T-helper 17 cell (primary cell): ENCODE measurements at regions not wholly inside any gene's neighbourhood (a gene's known extent, or its start where the extent isn't known, plus 50 kb on each side); places are given as distances from the start of the nearest gene placed in this dataset.

Experiments used
- ATAC-seq: fragments of 150-1000 bp; cut with Tn5 transposase; 2 replicates; pipeline ENCODE4 v1.10.0; 2021; ENCODE audit warnings: mild to moderate bottlenecking, moderate library complexity
- DNase-seq, 3 donors: peaks; one replicate each; pipeline versions ENCODE4 v3.0.0 to v3.0.0-alpha.2; 2020 to 2021
- H3K9me3 ChIP-seq: one replicate; pipeline ENCODE4 v1.7.0; 2013; ENCODE audit warnings: low read length, mild to moderate bottlenecking; ENCODE audit not compliant: control insufficient read depth, poor library complexity, severe bottlenecking
- H3K27ac Mint-ChIP-seq: one replicate; pipeline ENCODE4 v1.8.0; 2022; ENCODE audit warnings: mild to moderate bottlenecking, moderate library complexity, mixed read lengths
- H3K27me3 Mint-ChIP-seq: one replicate; pipeline ENCODE4 v1.8.0; 2022; ENCODE audit warnings: mixed read lengths
- H3K36me3 Mint-ChIP-seq: one replicate; pipeline ENCODE4 v1.8.0; 2022; ENCODE audit warnings: low read depth, mixed read lengths
- H3K4me1 Mint-ChIP-seq: one replicate; pipeline ENCODE4 v1.8.0; 2022; ENCODE audit warnings: mild to moderate bottlenecking, mixed read lengths
- H3K4me3 Mint-ChIP-seq: one replicate; pipeline ENCODE4 v1.8.0; 2022; ENCODE audit warnings: mild to moderate bottlenecking, moderate library complexity, mixed read lengths

GRCh38 chr4:128513664-128514484, 226.3 kb upstream of the PGRMC2 start:
- H3K9me3 ChIP-seq = no peaks in the 10 kb centered on the region
- DNase-seq (no peak), ATAC-seq (peak; percentile 27)
- Mint-ChIP-seq H3K27ac (peak overlapping the region; percentile 73), H3K4me1 (peaks cover 8% of the 10 kb centered on the region), H3K27me3 (peaks cover 4% of the 10 kb centered on the region), H3K36me3 (peaks cover 2% of the 10 kb centered on the region), H3K4me3 (peak overlapping the region; percentile 75)

- H3K9me3 ChIP-seq = no peaks in the 10 kb centered on the region
- no peak overlapping the region for H3K4me3 Mint-ChIP-seq
- ATAC-seq (no peak), DNase-seq (no peak)
- H3K27ac Mint-ChIP-seq = no peak overlapping the region
- H3K4me1 Mint-ChIP-seq = peaks cover 8% of the 10 kb centered on the region
- peaks cover 2% of the 10 kb centered on the region for H3K36me3 Mint-ChIP-seq
- H3K27me3 Mint-ChIP-seq = peaks cover 4% of the 10 kb centered on the region
These were observed 225.2 kb upstream of the PGRMC2 start for GRCh38 chr4:128512767-128513322.

- Mint-ChIP-seq H3K27me3 (peaks cover 4% of the 10 kb centered on the region), H3K27ac (no peak overlapping the region), H3K4me3 (no peak overlapping the region), H3K36me3 (peaks cover 2% of the 10 kb centered on the region), H3K4me1 (peaks cover 8% of the 10 kb centered on the region)
- no peaks in the 10 kb centered on the region for H3K9me3 ChIP-seq
- DNase-seq (no peak), ATAC-seq (no peak)
These were observed 224.5 kb upstream of the PGRMC2 start for GRCh38 chr4:128512161-128512560.

GRCh38 chr4:128510850-128511249, 223.2 kb upstream of the PGRMC2 start:
- no peaks in the 10 kb centered on the region for H3K9me3 ChIP-seq
- peaks cover 4% of the 10 kb centered on the region for H3K27me3 Mint-ChIP-seq
- H3K36me3 Mint-ChIP-seq = peaks cover 2% of the 10 kb centered on the region
- no peak for DNase-seq
- peaks cover 8% of the 10 kb centered on the region for H3K4me1 Mint-ChIP-seq
- H3K27ac Mint-ChIP-seq = no peak overlapping the region
- no peak overlapping the region for H3K4me3 Mint-ChIP-seq
- ATAC-seq = no peak

GRCh38 chr4:128502818-128503527, 215.4 kb upstream of the PGRMC2 start:
- no peaks in the 10 kb centered on the region for H3K9me3 ChIP-seq
- ATAC-seq (no peak), DNase-seq (no peak)
- Mint-ChIP-seq H3K36me3 (no peaks in the 10 kb centered on the region), H3K27me3 (no peaks in the 10 kb centered on the region), H3K4me1 (no peaks in the 10 kb centered on the region), H3K4me3 (no peak overlapping the region), H3K27ac (no peak overlapping the region)

GRCh38 chr4:128501239-128501638, 213.6 kb upstream of the PGRMC2 start:
- Mint-ChIP-seq H3K27me3 (no peaks in the 10 kb centered on the region), H3K4me3 (no peak overlapping the region), H3K4me1 (no peaks in the 10 kb centered on the region), H3K36me3 (no peaks in the 10 kb centered on the region), H3K27ac (no peak overlapping the region)
- DNase-seq (no peak), ATAC-seq (no peak)
- H3K9me3 ChIP-seq = no peaks in the 10 kb centered on the region

GRCh38 chr4:128488055-128488705, 200.6 kb upstream of the PGRMC2 start:
- no peaks in the 10 kb centered on the region for H3K4me1 Mint-ChIP-seq
- no peaks in the 10 kb centered on the region for H3K9me3 ChIP-seq
- ATAC-seq (no peak), DNase-seq (no peak)
- H3K36me3 Mint-ChIP-seq = peaks cover 2% of the 10 kb centered on the region
- no peaks in the 10 kb centered on the region for H3K27me3 Mint-ChIP-seq
- H3K4me3 Mint-ChIP-seq = no peak overlapping the region
- H3K27ac Mint-ChIP-seq = no peak overlapping the region

GRCh38 chr4:128484896-128485295, 197.3 kb upstream of the PGRMC2 start:
- Mint-ChIP-seq H3K27ac (no peak overlapping the region), H3K36me3 (peaks cover 2% of the 10 kb centered on the region), H3K4me1 (no peaks in the 10 kb centered on the region), H3K4me3 (no peak overlapping the region), H3K27me3 (no peaks in the 10 kb centered on the region)
- DNase-seq = no peak
- no peak for ATAC-seq
- H3K9me3 ChIP-seq = no peaks in the 10 kb centered on the region

- Mint-ChIP-seq H3K27ac (no peak overlapping the region), H3K36me3 (peaks cover 2% of the 10 kb centered on the region), H3K4me1 (no peaks in the 10 kb centered on the region), H3K27me3 (no peaks in the 10 kb centered on the region), H3K4me3 (no peak overlapping the region)
- no peak for DNase-seq
- ATAC-seq = no peak
- H3K9me3 ChIP-seq = no peaks in the 10 kb centered on the region
These were observed 196.2 kb upstream of the PGRMC2 start for GRCh38 chr4:128483816-128484215.

GRCh38 chr4:128483041-128483440, 195.4 kb upstream of the PGRMC2 start:
- H3K27ac Mint-ChIP-seq = no peak overlapping the region
- no peaks in the 10 kb centered on the region for H3K9me3 ChIP-seq
- DNase-seq = no peak
- no peaks in the 10 kb centered on the region for H3K4me1 Mint-ChIP-seq
- peaks cover 2% of the 10 kb centered on the region for H3K36me3 Mint-ChIP-seq
- H3K27me3 Mint-ChIP-seq = no peaks in the 10 kb centered on the region
- ATAC-seq = no peak
- H3K4me3 Mint-ChIP-seq = no peak overlapping the region

- no peak for ATAC-seq
- no peak for DNase-seq
- H3K27ac Mint-ChIP-seq = no peak overlapping the region
- no peak overlapping the region for H3K4me3 Mint-ChIP-seq
- H3K27me3 Mint-ChIP-seq = no peaks in the 10 kb centered on the region
- no peaks in the 10 kb centered on the region for H3K4me1 Mint-ChIP-seq
- no peaks in the 10 kb centered on the region for H3K9me3 ChIP-seq
- peaks cover 2% of the 10 kb centered on the region for H3K36me3 Mint-ChIP-seq
These were observed 194.3 kb upstream of the PGRMC2 start for GRCh38 chr4:128481752-128482480.

GRCh38 chr4:128480945-128481344, 193.3 kb upstream of the PGRMC2 start:
- Mint-ChIP-seq H3K4me1 (no peaks in the 10 kb centered on the region), H3K27ac (no peak overlapping the region), H3K4me3 (no peak overlapping the region), H3K27me3 (no peaks in the 10 kb centered on the region), H3K36me3 (peaks cover 1% of the 10 kb centered on the region)
- no peak for ATAC-seq
- DNase-seq = no peak
- no peaks in the 10 kb centered on the region for H3K9me3 ChIP-seq

- no peaks in the 10 kb centered on the region for H3K4me1 Mint-ChIP-seq
- ATAC-seq (no peak), DNase-seq (no peak)
- no peaks in the 10 kb centered on the region for H3K36me3 Mint-ChIP-seq
- no peak overlapping the region for H3K4me3 Mint-ChIP-seq
- no peaks in the 10 kb centered on the region for H3K9me3 ChIP-seq
- H3K27ac Mint-ChIP-seq = no peak overlapping the region
- H3K27me3 Mint-ChIP-seq = no peaks in the 10 kb centered on the region
These were observed 189.9 kb upstream of the PGRMC2 start for GRCh38 chr4:128477540-128477939.
